Bronchial epithelial cell (primary cell): ENCODE measurements at regions not wholly inside any gene's neighbourhood (a gene's known extent, or its start where the extent isn't known, plus 50 kb on each side); places are given as distances from the start of the nearest gene placed in this dataset.

Source experiments
- DNase-seq: peaks from one replicate; pipeline ENCODE4 v3.0.0-alpha.2; 2010; ENCODE audit warnings: low read depth
- FAIRE-seq: peaks from 2 replicates; lab custom pipeline; 2011; peaks lifted over from hg19 to GRCh38; lab: Jason Lieb, UNC
- H3K27me3 ChIP-seq: 2 replicates; pipeline ENCODE4 v1.5.1; 2011; ENCODE audit warnings: low read length; ENCODE audit not compliant: control insufficient read depth, insufficient read depth
- H3K36me3 ChIP-seq: 2 replicates; pipeline ENCODE4 v1.5.1; 2011; ENCODE audit warnings: low read length; ENCODE audit not compliant: control insufficient read depth, insufficient read depth
- H3K4me3 ChIP-seq: 2 replicates; pipeline ENCODE4 v1.5.1; 2011; ENCODE audit warnings: mild to moderate bottlenecking, low read depth, low read length, control low read depth
- TF ChIP-seq, protein P1 (sequence below): IDR thresholded peaks from 2 replicates; pipeline ENCODE4 v1.5.1; 2011; ENCODE audit warnings: mild to moderate bottlenecking, moderate library complexity, low read length, control low read depth, inconsistent platforms; ENCODE audit not compliant: insufficient read depth, severe bottlenecking

DNA sequence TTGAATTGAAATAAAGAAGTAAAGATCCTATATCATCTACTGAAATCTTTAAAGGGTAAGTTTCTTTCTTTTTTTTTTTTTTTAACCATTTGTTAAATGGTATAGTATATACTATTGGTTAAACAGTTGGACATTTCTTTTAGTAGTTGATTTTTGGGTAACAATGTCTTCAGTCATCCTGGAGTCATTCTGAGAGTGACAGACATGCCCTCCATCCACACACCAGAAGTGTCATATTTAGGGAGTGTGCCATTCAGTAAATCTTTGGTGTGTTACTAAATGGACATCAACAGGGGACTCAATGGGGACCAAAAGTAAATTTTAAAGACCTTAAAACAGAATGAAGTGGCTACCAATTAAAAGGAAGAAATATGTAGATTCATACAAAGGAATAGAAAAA is 50.8 kb upstream of the SLC39A10 start:
- TF ChIP-seq, protein P1, sequence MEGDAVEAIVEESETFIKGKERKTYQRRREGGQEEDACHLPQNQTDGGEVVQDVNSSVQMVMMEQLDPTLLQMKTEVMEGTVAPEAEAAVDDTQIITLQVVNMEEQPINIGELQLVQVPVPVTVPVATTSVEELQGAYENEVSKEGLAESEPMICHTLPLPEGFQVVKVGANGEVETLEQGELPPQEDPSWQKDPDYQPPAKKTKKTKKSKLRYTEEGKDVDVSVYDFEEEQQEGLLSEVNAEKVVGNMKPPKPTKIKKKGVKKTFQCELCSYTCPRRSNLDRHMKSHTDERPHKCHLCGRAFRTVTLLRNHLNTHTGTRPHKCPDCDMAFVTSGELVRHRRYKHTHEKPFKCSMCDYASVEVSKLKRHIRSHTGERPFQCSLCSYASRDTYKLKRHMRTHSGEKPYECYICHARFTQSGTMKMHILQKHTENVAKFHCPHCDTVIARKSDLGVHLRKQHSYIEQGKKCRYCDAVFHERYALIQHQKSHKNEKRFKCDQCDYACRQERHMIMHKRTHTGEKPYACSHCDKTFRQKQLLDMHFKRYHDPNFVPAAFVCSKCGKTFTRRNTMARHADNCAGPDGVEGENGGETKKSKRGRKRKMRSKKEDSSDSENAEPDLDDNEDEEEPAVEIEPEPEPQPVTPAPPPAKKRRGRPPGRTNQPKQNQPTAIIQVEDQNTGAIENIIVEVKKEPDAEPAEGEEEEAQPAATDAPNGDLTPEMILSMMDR: no peak
- FAIRE-seq: no peak
- H3K4me3 ChIP-seq: no peak overlapping the region
- no peaks in the 10 kb centered on the region for H3K36me3 ChIP-seq
- H3K27me3 ChIP-seq: no peaks in the 10 kb centered on the region
- no peak for DNase-seq

DNA sequence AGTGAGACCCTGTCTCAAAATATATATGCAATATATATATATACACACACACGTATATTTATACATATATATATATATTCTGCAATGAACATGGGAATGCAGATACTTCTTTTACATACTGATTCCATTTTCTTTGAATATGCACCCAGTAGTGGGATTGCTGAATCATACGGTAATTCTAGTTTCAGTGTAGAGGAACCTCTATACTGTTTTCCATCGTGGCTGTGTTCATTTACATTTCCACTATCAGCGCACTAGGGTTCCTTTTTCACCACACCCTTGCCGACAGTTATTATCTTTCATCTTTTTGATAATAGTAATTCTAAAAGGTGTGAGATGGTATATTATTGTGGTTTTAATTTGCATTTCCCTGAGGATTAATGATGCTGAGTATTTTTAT is 52.3 kb upstream of the SLC39A10 start:
- Histone ChIP-seq H3K36me3 (no peaks in the 10 kb centered on the region), H3K4me3 (no peak overlapping the region), H3K27me3 (no peaks in the 10 kb centered on the region)
- FAIRE-seq (no peak), DNase-seq (no peak)
- TF ChIP-seq, protein P1: no peak

DNA sequence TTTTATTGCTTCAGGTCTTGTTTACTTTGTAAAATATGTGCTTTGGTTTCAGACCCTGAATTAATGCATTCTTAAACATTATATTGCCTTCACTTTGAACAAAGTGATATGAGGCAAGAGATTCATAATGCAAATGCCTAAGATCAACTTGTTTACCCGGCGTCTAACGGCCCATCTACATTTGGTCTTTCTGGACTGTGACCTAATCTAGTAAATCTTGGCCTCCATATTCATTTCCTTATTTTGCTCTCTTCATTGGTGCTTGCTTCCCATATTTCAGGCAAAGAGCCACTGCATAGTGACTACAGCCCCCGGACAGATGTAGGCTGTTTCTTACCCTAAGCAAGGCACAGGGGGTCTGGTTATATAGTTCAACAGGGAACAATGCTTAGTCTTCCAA is 53.0 kb upstream of the SLC39A10 start:
- Histone ChIP-seq H3K27me3 (no peaks in the 10 kb centered on the region), H3K36me3 (no peaks in the 10 kb centered on the region), H3K4me3 (no peak overlapping the region)
- FAIRE-seq (no peak), DNase-seq (no peak)
- TF ChIP-seq, protein P1: no peak

DNA sequence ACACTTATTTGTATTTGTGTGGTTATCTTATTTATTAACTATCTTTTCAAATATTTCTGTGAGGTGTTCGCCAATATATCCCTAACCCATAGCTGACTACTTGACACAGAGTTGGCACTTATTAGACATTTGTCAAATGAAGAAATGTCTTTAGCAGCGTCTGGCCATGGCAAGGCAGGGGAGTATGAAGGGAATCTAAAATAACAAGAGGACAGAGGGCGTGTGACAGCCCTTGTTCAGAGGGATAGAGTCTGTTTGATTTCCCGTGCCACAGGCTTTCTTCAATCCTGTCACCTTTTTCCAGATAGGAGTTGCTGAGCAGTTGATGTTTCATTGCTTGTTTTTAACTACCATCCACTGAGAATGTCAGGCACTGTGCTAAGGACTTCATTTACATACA is 53.6 kb upstream of the SLC39A10 start:
- FAIRE-seq: no peak
- TF ChIP-seq, protein P1: no peak

DNA sequence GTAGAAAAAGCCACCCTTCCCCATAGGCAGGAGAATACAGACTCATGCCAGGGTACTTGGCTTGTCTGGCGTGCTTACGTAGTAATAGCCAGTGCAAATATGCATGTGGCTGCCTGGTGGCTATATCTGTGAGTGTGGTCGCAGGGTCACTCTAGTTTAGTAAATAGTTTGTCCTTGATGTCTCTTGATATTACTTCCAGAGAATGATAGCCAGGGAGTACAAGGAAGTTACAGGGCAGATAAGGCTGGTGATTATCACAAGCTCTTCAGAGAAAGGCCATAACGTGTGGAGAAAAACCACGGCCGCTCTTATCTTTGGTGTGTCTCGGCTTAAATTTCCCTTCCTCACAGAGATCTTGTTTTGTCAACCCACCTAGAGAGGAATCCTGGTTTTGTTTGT is 54.3 kb upstream of the SLC39A10 start:
- no peaks in the 10 kb centered on the region for H3K36me3 ChIP-seq
- H3K4me3 ChIP-seq: no peak overlapping the region
- TF ChIP-seq, protein P1: no peak
- FAIRE-seq (no peak), DNase-seq (no peak)
- no peaks in the 10 kb centered on the region for H3K27me3 ChIP-seq

More for the DNA sequence above, 53.6 kb upstream of the SLC39A10 start:
- Histone ChIP-seq H3K4me3 (no peak overlapping the region), H3K27me3 (no peaks in the 10 kb centered on the region), H3K36me3 (no peaks in the 10 kb centered on the region)
- no peak for DNase-seq

DNA sequence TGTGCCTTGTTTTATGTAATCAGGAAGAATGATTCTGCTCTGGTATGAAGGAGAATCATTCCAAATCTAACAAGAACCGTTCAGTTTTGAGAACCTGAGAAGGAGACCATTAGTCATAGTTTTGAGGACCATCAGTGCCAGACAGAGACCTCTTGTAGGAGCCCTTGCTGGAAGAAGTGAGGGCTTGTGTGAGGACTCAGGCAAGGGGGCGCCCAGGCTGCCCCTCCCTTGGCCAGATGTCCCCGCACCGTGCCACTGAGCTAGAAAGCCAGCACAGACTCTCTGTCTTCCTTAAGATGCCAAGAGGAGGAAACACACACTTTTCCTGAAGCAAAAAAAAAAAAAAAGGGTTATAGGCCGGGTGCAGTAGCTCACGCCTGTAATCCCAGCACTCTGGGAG is 55.7 kb upstream of the SLC39A10 start:
- Histone ChIP-seq H3K27me3 (no peaks in the 10 kb centered on the region), H3K36me3 (no peaks in the 10 kb centered on the region), H3K4me3 (no peak overlapping the region)
- FAIRE-seq: no peak
- TF ChIP-seq, protein P1: no peak
- DNase-seq: no peak
